OCI-LY7 (cell line): ENCODE measurements at regions not wholly inside any gene's neighbourhood (a gene's known extent, or its start where the extent isn't known, plus 50 kb on each side); places are given as distances from the start of the nearest gene placed in this dataset.

Source experiments
- BruUV-seq: library from RNA; stranded (reverse); fragments of 400-500 nt; replicated peaks from 2 replicates; lab custom pipeline; 2021; lab: Mats Ljungman, UMichigan
- CTCF ChIA-PET: fragments of 300-600 bp; sonication (Branson Sonifier 250); formaldehyde crosslinking; loops from one replicate; lab custom pipeline; 2022; ENCODE audit warnings: antibody characterized with exemption; ENCODE audit not compliant: unreplicated experiment; lab: Charles Lee
- POLR2A ChIA-PET: fragments of 300-600 bp; sonication (Branson Sonifier 250); formaldehyde crosslinking; loops from one replicate; lab custom pipeline; 2022; ENCODE audit warnings: antibody characterized with exemption; lab: Charles Lee
- DNase-seq: peaks from one replicate; pipeline ENCODE4 v3.0.0-alpha.2; 2015; ENCODE audit warnings: low spot score
- H2AFZ ChIP-seq: fragments of 200-600 bp; sonication (generic), shearing (Covaris generic); 2 replicates; pipeline ENCODE4 v1.6.1; 2014; ENCODE audit warnings: mild to moderate bottlenecking, antibody characterized with exemption, low read length, moderate library complexity
- H3K27ac ChIP-seq: fragments of 200-600 bp; sonication (generic); 2 replicates; pipeline ENCODE4 v1.5.1; 2014; ENCODE audit warnings: mixed run types, low read depth, mild to moderate bottlenecking, moderate library complexity, low read length, inconsistent platforms; ENCODE audit not compliant: poor library complexity, severe bottlenecking
- H3K36me3 ChIP-seq: fragments of 200-600 bp; sonication (generic); 2 replicates; pipeline ENCODE4 v1.6.1; 2014; ENCODE audit warnings: mild to moderate bottlenecking, antibody characterized with exemption, low read length, moderate library complexity, mixed read lengths; ENCODE audit not compliant: insufficient read depth
- H3K4me1 ChIP-seq: fragments of 200-600 bp; sonication (generic); 2 replicates; pipeline ENCODE4 v1.5.1; 2014; ENCODE audit warnings: mild to moderate bottlenecking, low read length; ENCODE audit not compliant: insufficient read depth, poor library complexity, severe bottlenecking
- H3K4me2 ChIP-seq: fragments of 200-600 bp; sonication (generic); 2 replicates; pipeline ENCODE4 v1.6.1; 2014; ENCODE audit warnings: mild to moderate bottlenecking, low read length
- H3K4me3 ChIP-seq: fragments of 200-600 bp; sonication (generic); 2 replicates; pipeline ENCODE4 v1.5.1; 2014; ENCODE audit warnings: mild to moderate bottlenecking, low read depth, low read length; ENCODE audit not compliant: poor library complexity, severe bottlenecking
- H3K79me2 ChIP-seq: fragments of 200-600 bp; sonication (generic); 2 replicates; pipeline ENCODE4 v1.6.1; 2016; ENCODE audit warnings: low read depth, mild to moderate bottlenecking, low read length, moderate library complexity, mixed read lengths; ENCODE audit not compliant: insufficient read depth
- H3K9me2 ChIP-seq: fragments of 200-600 bp; sonication (generic); 2 replicates; pipeline ENCODE4 v1.6.1; 2016; ENCODE audit warnings: mild to moderate bottlenecking, low read length, mixed read lengths; ENCODE audit not compliant: insufficient read depth
- H3K9me3 ChIP-seq: fragments of 200-600 bp; sonication (generic); 2 replicates; pipeline ENCODE4 v1.6.1; 2014; ENCODE audit warnings: mild to moderate bottlenecking, mixed run types, low read length, mixed read lengths
- H4K20me1 ChIP-seq: fragments of 200-600 bp; sonication (generic); 2 replicates; pipeline ENCODE4 v1.6.1; 2014; ENCODE audit warnings: mild to moderate bottlenecking, antibody characterized with exemption, low read length, moderate library complexity, mixed read lengths; ENCODE audit not compliant: insufficient read depth
- EZH2phosphoT487 ChIP-seq: fragments of 200-600 bp; sonication (generic); IDR thresholded peaks from 2 replicates; pipeline ENCODE4 v1.6.1; 2018; ENCODE audit warnings: low read depth, borderline replicate concordance, mild to moderate bottlenecking, mixed run types, antibody characterized with exemption, low read length, moderate library complexity, mixed read lengths
- intact Hi-C: fragments of 100-400 bp; cut with micrococcal nuclease; formaldehyde crosslinking; loops from one replicate; pipeline ENCODE4 v1.10.0; 2022; ENCODE audit not compliant: unreplicated experiment
- TF ChIP-seq, protein P1 (sequence below): fragments of 200-600 bp; sonication (generic); conservative IDR thresholded peaks from 2 replicates; pipeline ENCODE4 v1.5.1; 2014; ENCODE audit warnings: mild to moderate bottlenecking, antibody characterized with exemption, low read length, moderate library complexity, mixed read lengths

GRCh38 chrX:99820197-99820596 is 589.9 kb downstream of the PCDH19 start:
- Histone ChIP-seq H2AFZ (no peak overlapping the region), H3K9me2 (no peaks in the 10 kb centered on the region), H3K4me1 (no peaks in the 10 kb centered on the region), H3K4me2 (no peak overlapping the region), H3K9me3 (no peaks in the 10 kb centered on the region), H3K36me3 (no peaks in the 10 kb centered on the region), H3K79me2 (no peaks in the 10 kb centered on the region), H3K4me3 (no peak overlapping the region), H3K27ac (no peak overlapping the region), H4K20me1 (no peaks in the 10 kb centered on the region)
- POLR2A ChIA-PET: no interaction called here
- DNase-seq: no peak
- no peak for TF ChIP-seq EZH2phosphoT487
- TF ChIP-seq, protein P1, sequence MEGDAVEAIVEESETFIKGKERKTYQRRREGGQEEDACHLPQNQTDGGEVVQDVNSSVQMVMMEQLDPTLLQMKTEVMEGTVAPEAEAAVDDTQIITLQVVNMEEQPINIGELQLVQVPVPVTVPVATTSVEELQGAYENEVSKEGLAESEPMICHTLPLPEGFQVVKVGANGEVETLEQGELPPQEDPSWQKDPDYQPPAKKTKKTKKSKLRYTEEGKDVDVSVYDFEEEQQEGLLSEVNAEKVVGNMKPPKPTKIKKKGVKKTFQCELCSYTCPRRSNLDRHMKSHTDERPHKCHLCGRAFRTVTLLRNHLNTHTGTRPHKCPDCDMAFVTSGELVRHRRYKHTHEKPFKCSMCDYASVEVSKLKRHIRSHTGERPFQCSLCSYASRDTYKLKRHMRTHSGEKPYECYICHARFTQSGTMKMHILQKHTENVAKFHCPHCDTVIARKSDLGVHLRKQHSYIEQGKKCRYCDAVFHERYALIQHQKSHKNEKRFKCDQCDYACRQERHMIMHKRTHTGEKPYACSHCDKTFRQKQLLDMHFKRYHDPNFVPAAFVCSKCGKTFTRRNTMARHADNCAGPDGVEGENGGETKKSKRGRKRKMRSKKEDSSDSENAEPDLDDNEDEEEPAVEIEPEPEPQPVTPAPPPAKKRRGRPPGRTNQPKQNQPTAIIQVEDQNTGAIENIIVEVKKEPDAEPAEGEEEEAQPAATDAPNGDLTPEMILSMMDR: no peak
- no TSS peak for BruUV-seq
- CTCF ChIA-PET: no interaction called here
- intact Hi-C loops: no loop called here

DNA sequence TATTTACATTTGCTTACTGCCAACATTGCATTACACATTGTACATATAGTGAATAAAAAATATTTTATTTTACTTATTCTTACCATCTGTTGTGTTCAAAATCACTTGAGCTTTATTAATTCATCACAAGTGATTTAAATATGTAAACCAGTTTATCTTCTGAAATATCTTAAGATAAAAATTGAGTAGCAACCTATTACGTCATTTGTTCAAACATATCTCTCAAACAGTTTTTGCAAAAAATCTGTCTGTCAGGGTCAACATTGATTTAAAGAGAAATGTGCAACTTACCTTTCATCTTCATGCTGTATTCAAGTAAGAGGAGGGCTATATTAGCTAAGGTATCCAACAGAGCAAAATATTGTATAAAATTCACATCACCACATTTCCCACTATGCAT is 610.1 kb downstream of the PCDH19 start:
- intact Hi-C loops: no loop called here
- no peak overlapping the region for H3K4me2 ChIP-seq
- DNase-seq: no peak
- H4K20me1 ChIP-seq: no peaks in the 10 kb centered on the region
- POLR2A ChIA-PET: no interaction called here
- H3K79me2 ChIP-seq: no peaks in the 10 kb centered on the region
- CTCF ChIA-PET: no interaction called here
- TF ChIP-seq, protein P1: no peak
- TF ChIP-seq EZH2phosphoT487: no peak
- H3K27ac ChIP-seq: no peak overlapping the region
- no peaks in the 10 kb centered on the region for H3K36me3 ChIP-seq
- no peak overlapping the region for H3K4me3 ChIP-seq
- no TSS peak for BruUV-seq
- no peaks in the 10 kb centered on the region for H3K9me2 ChIP-seq
- no peaks in the 10 kb centered on the region for H3K9me3 ChIP-seq
- H2AFZ ChIP-seq: no peak overlapping the region
- H3K4me1 ChIP-seq: no peaks in the 10 kb centered on the region

GRCh38 chrX:99798936-99799335 is 611.1 kb downstream of the PCDH19 start:
- Histone ChIP-seq H3K9me3 (no peaks in the 10 kb centered on the region), H4K20me1 (no peaks in the 10 kb centered on the region), H3K36me3 (no peaks in the 10 kb centered on the region), H3K9me2 (no peaks in the 10 kb centered on the region), H2AFZ (no peak overlapping the region), H3K4me2 (no peak overlapping the region), H3K27ac (no peak overlapping the region), H3K4me3 (no peak overlapping the region), H3K4me1 (no peaks in the 10 kb centered on the region), H3K79me2 (no peaks in the 10 kb centered on the region)
- ChIA-PET CTCF (no interaction called here), POLR2A (no interaction called here)
- intact Hi-C loops: no loop called here
- TF ChIP-seq, protein P1: no peak
- TF ChIP-seq EZH2phosphoT487: no peak
- BruUV-seq: no TSS peak
- no peak for DNase-seq
